DOHH2 (cell line): ENCODE measurements at regions not wholly inside any gene's neighbourhood (a gene's known extent, or its start where the extent isn't known, plus 50 kb on each side); places are given as distances from the start of the nearest gene placed in this dataset.

Experiments used
- H3F3A ChIP-seq: fragments of 200-600 bp; sonication (generic), shearing (Covaris generic); 2 replicates; pipeline ENCODE4 v1.6.0; 2016; ENCODE audit warnings: antibody characterized with exemption, mild to moderate bottlenecking; ENCODE audit not compliant: control insufficient read depth, insufficient read depth
- H3K27ac ChIP-seq: fragments of 200-600 bp; sonication (generic); 2 replicates; pipeline ENCODE4 v1.5.1; 2014; ENCODE audit warnings: low read depth, mild to moderate bottlenecking, low read length, moderate library complexity
- H3K27me3 ChIP-seq: fragments of 200-600 bp; sonication (generic); 2 replicates; pipeline ENCODE4 v1.6.1; 2014; ENCODE audit warnings: mild to moderate bottlenecking, low read length, mixed read lengths; ENCODE audit not compliant: control insufficient read depth
- H3K36me3 ChIP-seq: fragments of 200-600 bp; sonication (generic); 2 replicates; pipeline ENCODE4 v1.6.1; 2014; ENCODE audit warnings: mild to moderate bottlenecking, low read length, moderate library complexity, mixed read lengths; ENCODE audit not compliant: control insufficient read depth
- H3K4me1 ChIP-seq: fragments of 200-600 bp; sonication (generic); 2 replicates; pipeline ENCODE4 v1.6.1; 2014; ENCODE audit warnings: mild to moderate bottlenecking, low read length, mixed read lengths; ENCODE audit not compliant: control insufficient read depth
- H3K4me2 ChIP-seq: fragments of 200-600 bp; sonication (generic); 2 replicates; pipeline ENCODE4 v1.6.0; 2014; ENCODE audit warnings: mild to moderate bottlenecking, low read length, moderate library complexity
- H3K4me3 ChIP-seq: fragments of 200-600 bp; sonication (generic); 2 replicates; pipeline ENCODE4 v1.5.1; 2014; ENCODE audit warnings: mild to moderate bottlenecking, low read length, mixed read lengths
- H3K79me2 ChIP-seq: fragments of 200-600 bp; sonication (generic); 2 replicates; pipeline ENCODE4 v1.6.1; 2014; ENCODE audit warnings: mild to moderate bottlenecking, low read length, mixed read lengths; ENCODE audit not compliant: control insufficient read depth
- H3K9me2 ChIP-seq: fragments of 200-600 bp; sonication (generic); replicated peaks from 2 replicates; pipeline ENCODE4 v1.6.1; 2014; ENCODE audit warnings: mild to moderate bottlenecking, low read length, mixed read lengths; ENCODE audit not compliant: control insufficient read depth
- H3K9me3 ChIP-seq: fragments of 200-600 bp; sonication (generic); 2 replicates; pipeline ENCODE4 v1.6.1; 2014; ENCODE audit warnings: antibody characterized with exemption, low read length, mixed read lengths; ENCODE audit not compliant: control insufficient read depth, insufficient read depth
- H4K20me1 ChIP-seq: fragments of 200-600 bp; sonication (generic); 2 replicates; pipeline ENCODE4 v1.6.0; 2014; ENCODE audit warnings: low read depth, mild to moderate bottlenecking, antibody characterized with exemption, low read length, moderate library complexity; ENCODE audit not compliant: control insufficient read depth, insufficient read depth
- EZH2phosphoT487 ChIP-seq: fragments of 200-600 bp; sonication (generic); IDR thresholded peaks from 2 replicates; pipeline ENCODE4 v1.6.1; 2017; ENCODE audit warnings: borderline replicate concordance, mild to moderate bottlenecking, antibody characterized with exemption, low read length, moderate library complexity, mixed read lengths
- TF ChIP-seq, protein P1 (sequence below): fragments of 200-600 bp; sonication (generic); IDR thresholded peaks from one replicate; pipeline ENCODE4 v1.5.1; 2014; ENCODE audit warnings: antibody characterized with exemption, mild to moderate bottlenecking, low read depth, low read length; ENCODE audit not compliant: poor library complexity, severe bottlenecking

DNA sequence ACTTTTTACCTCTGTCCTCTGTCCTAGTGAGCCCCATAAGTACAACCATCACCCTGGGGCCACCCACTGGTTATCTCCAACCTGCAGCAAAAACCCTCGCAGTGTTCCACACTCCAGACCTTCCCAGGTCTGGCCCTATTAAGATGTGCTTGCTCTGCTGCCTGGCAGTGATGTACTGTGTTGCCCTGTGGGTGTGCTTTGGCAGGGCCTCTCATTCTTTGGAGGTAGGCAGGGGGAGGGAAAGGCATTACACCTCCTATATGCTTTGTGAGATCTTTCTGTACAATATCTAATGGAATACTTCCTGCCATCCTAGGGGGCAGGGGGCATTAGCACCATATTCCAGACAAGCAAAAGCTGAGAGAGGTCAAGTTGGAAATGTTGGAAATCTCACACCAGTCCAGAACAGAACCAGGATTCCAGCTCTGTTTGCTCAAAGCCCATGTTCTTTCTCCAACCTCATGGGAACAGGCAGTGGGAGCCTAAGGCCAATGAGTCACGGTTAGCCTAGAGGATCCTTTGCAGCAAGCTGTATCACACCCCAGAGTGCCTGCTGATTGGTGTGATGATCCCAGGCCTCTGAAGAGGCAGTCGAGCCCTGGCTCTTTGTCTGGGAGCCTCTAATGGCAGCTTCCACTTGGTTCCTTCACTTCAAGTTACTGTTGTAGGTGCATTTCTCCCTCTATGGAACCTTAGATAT, 59.7 kb upstream of the UBL3 start:
- Histone ChIP-seq H3K36me3 (no peaks in the 10 kb centered on the region), H3K4me3 (no peak overlapping the region), H3K4me2 (no peak overlapping the region), H3K9me3 (no peaks in the 10 kb centered on the region), H3K9me2 (no peaks in the 10 kb centered on the region), H3K27me3 (peaks cover 7% of the 10 kb centered on the region; the same call in 1 of the 2 replicates), H3K27ac (no peak overlapping the region), H4K20me1 (no peaks in the 10 kb centered on the region), H3K79me2 (no peaks in the 10 kb centered on the region), H3K4me1 (no peaks in the 10 kb centered on the region), H3F3A (no peaks in the 10 kb centered on the region)
- TF ChIP-seq EZH2phosphoT487: no peak

DNA sequence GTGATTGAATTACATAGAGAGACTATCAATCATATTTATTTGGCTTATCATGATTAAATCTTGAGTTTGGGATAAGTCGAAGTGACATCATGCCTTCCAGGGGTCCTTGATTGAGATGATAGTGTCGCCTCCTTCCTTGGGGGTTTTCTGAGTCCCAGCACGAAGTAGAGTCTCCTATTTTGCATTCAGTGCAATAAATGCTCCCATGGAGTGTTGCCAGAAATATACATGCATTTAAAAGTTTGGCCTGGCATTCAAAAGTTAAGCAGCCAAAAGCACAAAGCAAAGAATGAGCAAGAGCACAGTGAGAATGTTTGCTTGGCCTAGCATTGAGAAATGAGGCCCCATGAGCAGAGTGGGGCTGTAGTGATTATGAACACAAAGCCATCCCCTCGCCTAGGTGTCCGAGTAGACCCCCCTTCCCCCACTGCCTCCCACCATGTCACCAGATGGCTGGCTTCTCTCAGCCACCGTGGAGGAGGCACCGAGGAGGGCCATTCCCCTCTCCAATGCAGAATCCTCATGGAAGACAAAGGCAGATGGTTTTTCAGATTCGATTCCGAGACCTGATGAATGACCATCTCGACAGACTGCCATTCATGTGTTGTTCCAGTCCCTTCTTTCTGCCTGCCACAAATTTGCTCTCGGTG, 58.8 kb upstream of the UBL3 start:
- Histone ChIP-seq H3K36me3 (no peaks in the 10 kb centered on the region), H3K4me2 (no peak overlapping the region), H4K20me1 (no peaks in the 10 kb centered on the region), H3K79me2 (no peaks in the 10 kb centered on the region), H3K9me2 (no peaks in the 10 kb centered on the region), H3F3A (no peaks in the 10 kb centered on the region), H3K27me3 (peaks cover 7% of the 10 kb centered on the region; the same call in 1 of the 2 replicates), H3K9me3 (no peaks in the 10 kb centered on the region), H3K27ac (no peak overlapping the region), H3K4me1 (no peaks in the 10 kb centered on the region), H3K4me3 (no peak overlapping the region)
- no peak for TF ChIP-seq EZH2phosphoT487
- TF ChIP-seq, protein P1, sequence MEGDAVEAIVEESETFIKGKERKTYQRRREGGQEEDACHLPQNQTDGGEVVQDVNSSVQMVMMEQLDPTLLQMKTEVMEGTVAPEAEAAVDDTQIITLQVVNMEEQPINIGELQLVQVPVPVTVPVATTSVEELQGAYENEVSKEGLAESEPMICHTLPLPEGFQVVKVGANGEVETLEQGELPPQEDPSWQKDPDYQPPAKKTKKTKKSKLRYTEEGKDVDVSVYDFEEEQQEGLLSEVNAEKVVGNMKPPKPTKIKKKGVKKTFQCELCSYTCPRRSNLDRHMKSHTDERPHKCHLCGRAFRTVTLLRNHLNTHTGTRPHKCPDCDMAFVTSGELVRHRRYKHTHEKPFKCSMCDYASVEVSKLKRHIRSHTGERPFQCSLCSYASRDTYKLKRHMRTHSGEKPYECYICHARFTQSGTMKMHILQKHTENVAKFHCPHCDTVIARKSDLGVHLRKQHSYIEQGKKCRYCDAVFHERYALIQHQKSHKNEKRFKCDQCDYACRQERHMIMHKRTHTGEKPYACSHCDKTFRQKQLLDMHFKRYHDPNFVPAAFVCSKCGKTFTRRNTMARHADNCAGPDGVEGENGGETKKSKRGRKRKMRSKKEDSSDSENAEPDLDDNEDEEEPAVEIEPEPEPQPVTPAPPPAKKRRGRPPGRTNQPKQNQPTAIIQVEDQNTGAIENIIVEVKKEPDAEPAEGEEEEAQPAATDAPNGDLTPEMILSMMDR: no peak

DNA sequence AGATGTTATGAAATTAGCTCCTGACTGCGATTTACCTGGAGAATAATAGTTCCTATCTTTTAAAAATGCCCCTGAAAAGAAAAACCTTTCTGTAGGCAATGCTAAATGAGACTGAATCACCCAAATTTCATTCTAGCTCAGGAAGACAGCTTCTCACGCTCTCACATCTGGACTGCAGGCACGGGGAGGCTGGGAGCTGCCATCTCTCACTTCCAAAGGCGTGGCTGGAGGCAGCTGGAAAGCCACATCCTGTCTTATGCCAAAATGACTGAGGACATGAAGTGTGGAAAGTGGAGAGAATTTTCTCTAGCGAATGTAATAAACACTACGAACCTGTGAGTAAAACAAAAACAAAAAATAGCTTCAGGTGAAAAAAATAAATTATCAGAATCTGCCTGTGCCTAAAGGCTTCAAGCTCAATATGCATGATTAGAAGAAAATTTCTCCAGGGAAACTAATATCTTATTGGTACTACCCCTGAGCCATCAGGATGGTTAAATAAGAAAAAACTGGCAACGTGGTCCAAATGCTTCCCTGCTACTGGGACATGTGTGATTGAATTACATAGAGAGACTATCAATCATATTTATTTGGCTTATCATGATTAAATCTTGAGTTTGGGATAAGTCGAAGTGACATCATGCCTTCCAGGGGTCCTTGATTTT, 58.1 kb upstream of the UBL3 start:
- Histone ChIP-seq H3K4me2 (no peak overlapping the region), H3K9me3 (no peaks in the 10 kb centered on the region), H3K4me1 (no peaks in the 10 kb centered on the region), H3K9me2 (no peaks in the 10 kb centered on the region), H3K36me3 (no peaks in the 10 kb centered on the region), H3K79me2 (no peaks in the 10 kb centered on the region), H3F3A (no peaks in the 10 kb centered on the region), H3K4me3 (no peak overlapping the region), H4K20me1 (no peaks in the 10 kb centered on the region), H3K27ac (no peak overlapping the region), H3K27me3 (peaks cover 5% of the 10 kb centered on the region; the same call in 1 of the 2 replicates)
- TF ChIP-seq, protein P1: no peak

DNA sequence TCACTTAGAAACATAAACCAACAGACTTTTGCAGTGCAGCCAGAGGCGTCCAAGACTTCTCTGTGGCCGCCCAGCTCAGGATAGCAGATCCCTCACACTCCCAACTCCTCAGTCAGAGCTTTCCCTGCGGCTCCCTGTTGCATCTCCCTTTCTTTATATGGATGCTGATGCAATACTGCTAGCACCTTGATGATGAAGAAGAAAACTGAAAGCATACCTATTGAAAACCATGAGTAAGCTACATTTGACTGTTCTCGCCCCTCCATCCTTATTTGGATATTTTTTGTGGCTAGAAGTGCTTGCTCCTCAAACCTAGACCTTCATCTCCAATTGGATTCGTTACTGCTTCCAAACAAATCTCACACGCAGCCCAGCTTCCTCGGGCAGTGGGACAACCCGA, 57.3 kb upstream of the UBL3 start:
- Histone ChIP-seq H3K4me1 (no peaks in the 10 kb centered on the region), H4K20me1 (no peaks in the 10 kb centered on the region), H3K79me2 (no peaks in the 10 kb centered on the region), H3K4me2 (no peak overlapping the region), H3K9me3 (no peaks in the 10 kb centered on the region), H3K27me3 (peaks cover 5% of the 10 kb centered on the region; the same call in 1 of the 2 replicates), H3K36me3 (no peaks in the 10 kb centered on the region), H3F3A (no peaks in the 10 kb centered on the region), H3K4me3 (no peak overlapping the region), H3K27ac (no peak overlapping the region), H3K9me2 (no peaks in the 10 kb centered on the region)
- TF ChIP-seq EZH2phosphoT487: no peak
- TF ChIP-seq, protein P1: no peak
